22Rv1 (cell line): ENCODE measurements at regions not wholly inside any gene's neighbourhood (a gene's known extent, or its start where the extent isn't known, plus 50 kb on each side); places are given as distances from the start of the nearest gene placed in this dataset.

Source experiments
- CTCF ChIP-seq: fragments of 450-650 bp; IDR thresholded peaks from 2 replicates; pipeline ENCODE4 v1.5.1; 2017; ENCODE audit warnings: mild to moderate bottlenecking
- ZFX ChIP-seq: fragments of 450-650 bp; IDR thresholded peaks from 2 replicates; pipeline ENCODE4 v1.6.1; 2017; ENCODE audit warnings: antibody characterized with exemption, borderline replicate concordance

GRCh38 chr22:27215871-27216270 is 558.5 kb downstream of the MIAT start:
- TF ChIP-seq CTCF: no peak
- no peak for TF ChIP-seq ZFX
